GM19468 (cell line): ENCODE measurements at regions not wholly inside any gene's neighbourhood (a gene's known extent, or its start where the extent isn't known, plus 50 kb on each side); places are given as distances from the start of the nearest gene placed in this dataset.

Experiments
- ATAC-seq: cut with Tn5 transposase; IDR thresholded peaks from one replicate; pipeline ENCODE4 v1.9.1; 2021; ENCODE audit warnings: mild to moderate bottlenecking, moderate library complexity, moderate number of reproducible peaks; ENCODE audit not compliant: unreplicated experiment; ENCODE audit errors: extremely low read depth

GRCh38 chr7:94338921-94339371 lies 55.7 kb upstream of the COL1A2 start:
- ATAC-seq = no peak

GRCh38 chr7:94344826-94345225 lies 49.9 kb upstream of the COL1A2 start:
- ATAC-seq = no peak
